ENCODE measurements at regions not wholly inside any gene's neighbourhood (a gene's known extent, or its start where the extent isn't known, plus 50 kb on each side); places are given as distances from the start of the nearest gene placed in this dataset.

DNA sequence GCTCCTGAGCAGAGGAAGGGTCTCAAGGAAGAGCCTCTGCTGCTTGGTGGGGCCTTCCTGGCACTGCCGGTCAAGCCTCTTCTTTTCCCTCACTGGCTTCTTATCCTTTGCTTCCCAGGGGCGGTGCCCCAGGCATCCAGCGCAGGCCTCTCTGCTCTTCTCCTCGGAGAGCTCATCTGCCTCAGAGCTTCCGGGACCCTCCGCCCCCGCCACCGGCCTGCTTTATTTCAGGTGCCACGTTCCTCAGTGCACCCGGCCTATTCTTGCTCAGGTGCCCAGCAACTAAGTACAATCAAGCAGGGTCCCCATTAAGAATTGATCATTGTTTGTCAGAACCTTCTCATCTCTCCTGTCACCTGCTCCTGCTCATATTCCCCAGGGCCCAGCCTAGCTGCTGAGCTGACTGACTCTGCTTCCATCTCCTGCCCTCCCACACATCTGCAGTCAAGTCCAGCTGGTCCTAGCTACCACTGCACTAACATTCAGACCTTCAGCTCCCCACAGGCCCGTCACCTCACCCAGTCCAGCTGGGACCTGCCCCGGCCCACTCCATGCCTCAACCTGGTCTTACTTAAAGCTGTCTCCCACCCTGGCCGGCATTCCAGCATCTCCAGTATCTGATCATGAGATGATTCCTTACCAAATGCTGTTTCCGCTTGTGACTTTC lies 114.3 kb upstream of the BOD1 start:
- TF ChIP-seq, protein P1, sequence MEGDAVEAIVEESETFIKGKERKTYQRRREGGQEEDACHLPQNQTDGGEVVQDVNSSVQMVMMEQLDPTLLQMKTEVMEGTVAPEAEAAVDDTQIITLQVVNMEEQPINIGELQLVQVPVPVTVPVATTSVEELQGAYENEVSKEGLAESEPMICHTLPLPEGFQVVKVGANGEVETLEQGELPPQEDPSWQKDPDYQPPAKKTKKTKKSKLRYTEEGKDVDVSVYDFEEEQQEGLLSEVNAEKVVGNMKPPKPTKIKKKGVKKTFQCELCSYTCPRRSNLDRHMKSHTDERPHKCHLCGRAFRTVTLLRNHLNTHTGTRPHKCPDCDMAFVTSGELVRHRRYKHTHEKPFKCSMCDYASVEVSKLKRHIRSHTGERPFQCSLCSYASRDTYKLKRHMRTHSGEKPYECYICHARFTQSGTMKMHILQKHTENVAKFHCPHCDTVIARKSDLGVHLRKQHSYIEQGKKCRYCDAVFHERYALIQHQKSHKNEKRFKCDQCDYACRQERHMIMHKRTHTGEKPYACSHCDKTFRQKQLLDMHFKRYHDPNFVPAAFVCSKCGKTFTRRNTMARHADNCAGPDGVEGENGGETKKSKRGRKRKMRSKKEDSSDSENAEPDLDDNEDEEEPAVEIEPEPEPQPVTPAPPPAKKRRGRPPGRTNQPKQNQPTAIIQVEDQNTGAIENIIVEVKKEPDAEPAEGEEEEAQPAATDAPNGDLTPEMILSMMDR (IDR thresholded peaks at IDR 0.05) = no peak
- TF ChIP-seq POLR2AphosphoS5 (IDR thresholded peaks at IDR 0.05) (no peak), POLR2A (IDR thresholded peaks at IDR 0.05) (no peak)

Data from transverse colon (tissue), 4 donors.